Osteocyte (in vitro differentiated cells): ENCODE measurements at regions not wholly inside any gene's neighbourhood (a gene's known extent, or its start where the extent isn't known, plus 50 kb on each side); places are given as distances from the start of the nearest gene placed in this dataset.

Source experiments
- DNase-seq: peaks from one replicate; pipeline ENCODE4 v3.0.0; 2021; ENCODE audit warnings: mixed read lengths; ENCODE audit not compliant: unreplicated experiment; ENCODE audit errors: extremely low spot score
- H3K27ac Mint-ChIP-seq: one replicate; pipeline ENCODE4 v1.8.0; 2021; ENCODE audit warnings: mild to moderate bottlenecking, mixed read lengths; ENCODE audit not compliant: unreplicated experiment
- H3K27me3 Mint-ChIP-seq: one replicate; pipeline ENCODE4 v1.8.0; 2021; ENCODE audit warnings: mixed read lengths; ENCODE audit not compliant: unreplicated experiment
- H3K36me3 Mint-ChIP-seq: one replicate; pipeline ENCODE4 v1.8.0; 2021; ENCODE audit warnings: mixed read lengths; ENCODE audit not compliant: unreplicated experiment
- H3K4me1 Mint-ChIP-seq: one replicate; pipeline ENCODE4 v1.8.0; 2021; ENCODE audit warnings: mixed read lengths; ENCODE audit not compliant: unreplicated experiment
- H3K4me3 Mint-ChIP-seq: one replicate; pipeline ENCODE4 v1.8.0; 2021; ENCODE audit warnings: mild to moderate bottlenecking, moderate library complexity, mixed read lengths; ENCODE audit not compliant: unreplicated experiment
- H3K9me3 Mint-ChIP-seq: one replicate; pipeline ENCODE4 v1.8.0; 2021; ENCODE audit warnings: mixed read lengths; ENCODE audit not compliant: unreplicated experiment
- TF ChIP-seq, protein P1 (sequence below): fragments of 200-600 bp; sonication (generic); IDR thresholded peaks from 2 replicates; pipeline ENCODE4 v1.5.0; 2021; ENCODE audit warnings: antibody characterized with exemption, mild to moderate bottlenecking, moderate library complexity

DNA sequence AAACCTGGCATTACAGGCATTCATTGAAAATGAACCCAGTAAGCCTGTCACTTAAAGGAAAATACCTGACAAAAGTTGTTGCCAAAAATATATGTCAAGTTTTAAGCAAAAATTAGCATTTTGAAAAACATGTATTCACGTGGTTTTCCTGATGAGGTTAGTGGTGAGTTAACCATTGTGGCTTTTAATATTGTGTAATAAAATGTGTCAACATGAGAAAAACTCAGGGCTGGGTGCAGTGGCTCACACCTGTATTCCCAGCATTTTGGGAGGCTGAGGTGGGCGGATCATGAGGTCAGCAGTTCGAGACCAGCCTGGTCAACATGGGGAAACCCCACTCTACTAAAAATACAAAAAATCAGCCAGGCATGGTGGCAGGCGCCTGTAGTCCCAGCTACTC lies 731.4 kb downstream of the KCNT2 start:
- peaks cover 2% of the 10 kb centered on the region for H3K36me3 Mint-ChIP-seq
- H3K27ac Mint-ChIP-seq = no peak overlapping the region
- DNase-seq = no peak
- H3K9me3 Mint-ChIP-seq = peaks cover 5% of the 10 kb centered on the region
- TF ChIP-seq, protein P1, sequence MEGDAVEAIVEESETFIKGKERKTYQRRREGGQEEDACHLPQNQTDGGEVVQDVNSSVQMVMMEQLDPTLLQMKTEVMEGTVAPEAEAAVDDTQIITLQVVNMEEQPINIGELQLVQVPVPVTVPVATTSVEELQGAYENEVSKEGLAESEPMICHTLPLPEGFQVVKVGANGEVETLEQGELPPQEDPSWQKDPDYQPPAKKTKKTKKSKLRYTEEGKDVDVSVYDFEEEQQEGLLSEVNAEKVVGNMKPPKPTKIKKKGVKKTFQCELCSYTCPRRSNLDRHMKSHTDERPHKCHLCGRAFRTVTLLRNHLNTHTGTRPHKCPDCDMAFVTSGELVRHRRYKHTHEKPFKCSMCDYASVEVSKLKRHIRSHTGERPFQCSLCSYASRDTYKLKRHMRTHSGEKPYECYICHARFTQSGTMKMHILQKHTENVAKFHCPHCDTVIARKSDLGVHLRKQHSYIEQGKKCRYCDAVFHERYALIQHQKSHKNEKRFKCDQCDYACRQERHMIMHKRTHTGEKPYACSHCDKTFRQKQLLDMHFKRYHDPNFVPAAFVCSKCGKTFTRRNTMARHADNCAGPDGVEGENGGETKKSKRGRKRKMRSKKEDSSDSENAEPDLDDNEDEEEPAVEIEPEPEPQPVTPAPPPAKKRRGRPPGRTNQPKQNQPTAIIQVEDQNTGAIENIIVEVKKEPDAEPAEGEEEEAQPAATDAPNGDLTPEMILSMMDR = no peak
- no peaks in the 10 kb centered on the region for H3K27me3 Mint-ChIP-seq
- H3K4me3 Mint-ChIP-seq = no peak overlapping the region
- H3K4me1 Mint-ChIP-seq = no peaks in the 10 kb centered on the region

GRCh38 chr1:195872376-195872775 lies 735.9 kb downstream of the KCNT2 start:
- Mint-ChIP-seq H3K27ac (no peak overlapping the region), H3K4me3 (no peak overlapping the region), H3K4me1 (no peaks in the 10 kb centered on the region), H3K27me3 (no peaks in the 10 kb centered on the region), H3K9me3 (peaks cover 5% of the 10 kb centered on the region), H3K36me3 (peaks cover 2% of the 10 kb centered on the region)
- no peak for DNase-seq
- TF ChIP-seq, protein P1 = no peak

GRCh38 chr1:195867638-195868037 lies 740.6 kb downstream of the KCNT2 start:
- H3K27me3 Mint-ChIP-seq = no peaks in the 10 kb centered on the region
- H3K9me3 Mint-ChIP-seq = no peaks in the 10 kb centered on the region
- H3K36me3 Mint-ChIP-seq = no peaks in the 10 kb centered on the region
- no peaks in the 10 kb centered on the region for H3K4me1 Mint-ChIP-seq
- no peak overlapping the region for H3K27ac Mint-ChIP-seq
- H3K4me3 Mint-ChIP-seq = no peak overlapping the region
- TF ChIP-seq, protein P1 = no peak
- no peak for DNase-seq

DNA sequence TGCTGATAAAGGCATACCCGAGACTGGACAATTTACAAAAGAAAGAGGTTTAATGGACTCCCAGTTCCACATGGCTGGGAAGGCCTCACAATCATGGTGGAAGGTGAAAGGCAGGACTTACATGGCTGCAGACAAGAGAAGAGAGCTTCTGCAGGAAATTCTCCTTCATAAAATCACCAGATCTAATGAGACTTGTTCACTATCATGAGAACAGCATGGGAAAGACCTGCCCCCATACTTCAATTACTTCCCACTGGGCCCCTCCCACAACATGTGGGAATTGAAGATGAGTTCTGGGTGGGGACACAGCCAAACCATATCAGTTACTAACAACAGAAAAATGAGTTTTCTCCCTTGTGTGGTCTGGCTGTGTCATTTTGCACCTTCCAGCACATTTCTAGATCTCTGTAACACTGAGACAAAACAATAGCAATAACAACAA lies 741.4 kb downstream of the KCNT2 start:
- Mint-ChIP-seq H3K27me3 (no peaks in the 10 kb centered on the region), H3K4me1 (no peaks in the 10 kb centered on the region), H3K9me3 (no peaks in the 10 kb centered on the region), H3K36me3 (no peaks in the 10 kb centered on the region), H3K27ac (no peak overlapping the region), H3K4me3 (no peak overlapping the region)
- no peak for DNase-seq
- TF ChIP-seq, protein P1 = no peak

- Mint-ChIP-seq H3K27ac (no peak overlapping the region), H3K9me3 (no peaks in the 10 kb centered on the region), H3K27me3 (no peaks in the 10 kb centered on the region), H3K4me1 (no peaks in the 10 kb centered on the region), H3K36me3 (no peaks in the 10 kb centered on the region), H3K4me3 (no peak overlapping the region)
- TF ChIP-seq, protein P1 = no peak
- no peak for DNase-seq
Measured at GRCh38 chr1:195866091-195866780, 742.0 kb downstream of the KCNT2 start.
